GM12864 (cell line): ENCODE measurements at regions not wholly inside any gene's neighbourhood (a gene's known extent, or its start where the extent isn't known, plus 50 kb on each side); places are given as distances from the start of the nearest gene placed in this dataset.

Experiments used
- DNase-seq: peaks from one replicate; pipeline ENCODE4 v3.0.0-alpha.2; 2011; ENCODE audit warnings: low read depth
- H3K4me3 ChIP-seq: 2 replicates; pipeline ENCODE4 v1.5.1; 2011; ENCODE audit warnings: mild to moderate bottlenecking, low read depth, low read length, control low read depth
- TF ChIP-seq, protein P1 (sequence below): IDR thresholded peaks from 2 replicates; pipeline ENCODE4 v1.5.1; 2011; ENCODE audit warnings: low read depth, mild to moderate bottlenecking, moderate library complexity, low read length, control low read depth, inconsistent platforms; ENCODE audit errors: missing control alignments

DNA sequence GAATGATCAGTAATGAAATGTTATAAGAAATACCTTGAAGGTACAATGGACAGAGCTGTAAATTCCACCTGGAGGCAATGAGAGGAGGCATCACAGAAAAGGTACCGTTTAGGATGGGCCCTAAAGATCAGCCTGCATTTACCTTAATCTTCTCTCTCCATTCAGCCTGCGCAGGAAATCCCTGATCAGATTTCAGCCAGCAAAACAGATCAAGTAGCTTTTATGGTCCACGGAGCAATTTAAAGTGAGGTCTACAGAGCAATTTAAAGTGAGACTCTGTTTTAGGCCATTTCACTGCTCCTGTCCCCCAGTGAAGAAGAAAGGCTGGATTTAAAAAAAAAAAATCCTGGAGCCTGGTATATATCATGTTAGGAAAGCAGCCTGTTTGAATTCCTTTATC is 195.1 kb upstream of the VCX start:
- TF ChIP-seq, protein P1, sequence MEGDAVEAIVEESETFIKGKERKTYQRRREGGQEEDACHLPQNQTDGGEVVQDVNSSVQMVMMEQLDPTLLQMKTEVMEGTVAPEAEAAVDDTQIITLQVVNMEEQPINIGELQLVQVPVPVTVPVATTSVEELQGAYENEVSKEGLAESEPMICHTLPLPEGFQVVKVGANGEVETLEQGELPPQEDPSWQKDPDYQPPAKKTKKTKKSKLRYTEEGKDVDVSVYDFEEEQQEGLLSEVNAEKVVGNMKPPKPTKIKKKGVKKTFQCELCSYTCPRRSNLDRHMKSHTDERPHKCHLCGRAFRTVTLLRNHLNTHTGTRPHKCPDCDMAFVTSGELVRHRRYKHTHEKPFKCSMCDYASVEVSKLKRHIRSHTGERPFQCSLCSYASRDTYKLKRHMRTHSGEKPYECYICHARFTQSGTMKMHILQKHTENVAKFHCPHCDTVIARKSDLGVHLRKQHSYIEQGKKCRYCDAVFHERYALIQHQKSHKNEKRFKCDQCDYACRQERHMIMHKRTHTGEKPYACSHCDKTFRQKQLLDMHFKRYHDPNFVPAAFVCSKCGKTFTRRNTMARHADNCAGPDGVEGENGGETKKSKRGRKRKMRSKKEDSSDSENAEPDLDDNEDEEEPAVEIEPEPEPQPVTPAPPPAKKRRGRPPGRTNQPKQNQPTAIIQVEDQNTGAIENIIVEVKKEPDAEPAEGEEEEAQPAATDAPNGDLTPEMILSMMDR: no peak
- no peak for DNase-seq
- H3K4me3 ChIP-seq: no peak overlapping the region

DNA sequence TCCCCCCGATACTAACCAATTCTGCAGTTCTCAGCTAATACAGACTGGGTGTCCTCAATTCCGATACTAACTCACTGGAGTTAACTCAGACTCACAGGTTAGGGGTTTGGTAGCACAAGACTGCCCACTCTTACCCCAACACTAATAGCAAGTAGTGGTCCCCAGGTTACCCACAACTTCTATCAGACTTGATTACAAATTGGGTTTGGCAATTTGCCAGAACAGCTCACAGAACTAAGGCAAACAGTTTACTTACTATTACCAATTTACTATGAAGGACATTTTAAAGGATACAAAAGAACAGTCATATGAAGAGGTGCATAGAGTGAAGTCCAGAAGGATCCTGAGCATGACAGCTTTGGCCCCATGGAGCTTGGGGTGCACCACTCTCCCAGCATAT is 201.8 kb upstream of the VCX start:
- TF ChIP-seq, protein P1: no peak
- no peak for DNase-seq
- no peak overlapping the region for H3K4me3 ChIP-seq

DNA sequence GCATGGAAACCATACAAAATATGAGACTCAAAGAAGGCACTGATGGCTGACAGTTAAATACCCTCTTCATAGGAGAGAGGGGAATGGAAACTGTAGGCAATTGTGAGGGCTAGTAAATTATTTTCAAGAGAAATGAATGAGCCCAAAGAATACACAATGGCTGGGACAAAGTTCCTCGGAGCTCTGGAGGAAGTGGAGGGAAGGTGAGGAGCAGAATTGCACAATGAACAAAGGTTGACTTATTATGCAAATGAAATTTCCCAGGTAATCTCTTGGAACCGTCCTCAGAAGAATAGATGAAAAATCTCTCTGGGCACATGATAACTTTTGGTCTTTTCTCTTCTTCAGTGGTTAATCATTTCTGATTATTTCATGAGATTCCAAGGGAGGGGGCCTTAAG is 202.6 kb upstream of the VCX start:
- TF ChIP-seq, protein P1: no peak
- DNase-seq: no peak
- no peak overlapping the region for H3K4me3 ChIP-seq

DNA sequence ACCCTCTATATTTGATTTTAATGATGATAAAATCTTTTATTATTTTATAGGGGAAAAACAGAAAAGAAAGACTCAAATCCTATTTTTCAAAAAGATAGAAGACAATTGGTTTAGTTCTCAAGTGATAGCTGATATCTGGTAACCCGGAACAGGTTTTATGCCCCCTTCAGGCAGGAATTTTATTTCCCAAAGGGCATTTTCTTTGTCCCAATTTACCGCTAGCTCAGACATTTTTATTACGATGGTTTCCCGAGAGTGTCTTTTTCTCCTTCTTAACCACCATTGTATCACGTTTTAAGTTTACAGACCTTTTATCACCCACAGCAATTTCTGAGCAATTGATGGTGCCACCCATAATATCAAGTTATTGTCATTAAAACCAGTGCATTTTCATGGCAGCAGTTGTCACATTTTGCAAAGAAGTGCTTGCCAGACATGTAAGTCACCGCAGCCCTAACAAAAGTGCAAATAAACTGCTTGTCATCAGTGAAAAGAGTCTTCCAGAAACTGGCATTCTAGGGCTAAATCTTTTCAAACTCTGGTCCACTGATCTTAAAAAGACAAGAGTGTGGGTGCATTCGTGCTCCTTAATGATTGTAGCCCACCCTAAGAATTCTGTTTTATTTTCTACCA is 204.8 kb upstream of the VCX start:
- DNase-seq: no peak
- TF ChIP-seq, protein P1: no peak
- H3K4me3 ChIP-seq: no peak overlapping the region

DNA sequence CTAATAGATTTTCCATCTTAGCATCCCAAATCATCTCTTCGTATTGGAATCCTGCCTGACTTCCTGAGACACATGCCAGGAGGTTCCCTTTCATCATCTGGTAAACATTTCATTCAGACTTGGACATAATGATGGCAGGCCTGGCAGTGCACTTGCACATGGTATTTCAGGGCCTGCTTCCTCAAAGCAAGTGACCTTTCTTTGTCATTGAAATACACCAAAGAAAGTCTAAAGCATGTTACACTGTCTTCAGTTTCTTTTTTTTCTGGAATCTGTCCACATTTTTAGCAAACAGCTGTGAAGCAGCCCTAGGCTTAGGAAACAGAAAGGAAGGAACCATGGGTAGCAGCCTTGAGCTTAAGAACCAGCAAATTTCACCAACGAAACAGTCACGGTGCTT is 205.9 kb upstream of the VCX start:
- H3K4me3 ChIP-seq: no peak overlapping the region
- DNase-seq: no peak
- TF ChIP-seq, protein P1: no peak

DNA sequence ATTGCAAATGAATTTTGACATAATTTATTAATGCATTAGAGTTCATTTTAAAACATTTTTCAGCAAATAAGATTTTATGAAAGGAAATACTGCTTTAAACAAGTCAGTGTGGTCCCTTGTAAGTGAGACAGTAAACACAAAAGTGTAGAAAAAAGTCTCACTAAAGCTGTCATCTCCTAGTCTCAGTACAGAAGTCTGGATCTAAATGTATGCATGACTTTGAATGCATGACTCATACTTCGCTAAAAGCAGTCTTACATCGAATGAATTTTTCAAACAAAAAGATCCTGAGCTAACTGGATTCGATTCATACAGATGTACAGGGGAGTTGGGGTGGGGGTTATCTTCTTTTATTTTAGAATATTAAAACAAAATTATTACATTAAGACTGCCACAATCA is 207.4 kb upstream of the VCX start:
- no peak overlapping the region for H3K4me3 ChIP-seq
- DNase-seq: no peak
- TF ChIP-seq, protein P1: no peak

DNA sequence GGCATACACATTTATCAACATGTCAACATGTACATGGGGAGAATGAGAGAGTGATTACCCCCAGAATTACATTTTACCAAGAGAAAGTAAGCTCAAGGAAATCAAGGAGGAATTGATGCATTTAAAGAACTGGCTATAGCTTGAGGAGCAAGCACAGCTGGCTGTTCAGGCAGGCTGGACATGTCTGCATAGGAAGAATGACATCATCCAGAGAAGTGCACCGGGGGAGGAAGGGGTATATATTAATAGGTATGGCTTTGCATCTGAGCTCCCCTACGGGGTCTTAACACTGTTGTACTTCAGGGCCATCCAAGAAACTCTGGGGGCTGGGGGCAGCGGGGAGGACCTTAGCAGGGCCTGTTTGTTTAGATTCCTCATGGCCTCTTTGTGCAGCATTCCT is 222.4 kb upstream of the VCX start:
- H3K4me3 ChIP-seq: no peak overlapping the region
- TF ChIP-seq, protein P1: no peak
- DNase-seq: no peak
